Stimulated activated CD4-positive, alpha-beta T cell treated with anti-CD3 and anti-CD28 coated beads, Interleukin-12 subunit alpha, Interleukin-12 subunit beta, amount 100 ng/mL, for 48 hours (primary cell): ENCODE measurements at regions not wholly inside any gene's neighbourhood (a gene's known extent, or its start where the extent isn't known, plus 50 kb on each side); places are given as distances from the start of the nearest gene placed in this dataset.

Experiments used
- DNase-seq, 3 donors: peaks; one replicate each; pipeline ENCODE4 v3.0.0-alpha.2; 2020; ENCODE audit warnings: low read depth in 2 of 3, low spot score in 1 of 3

DNA sequence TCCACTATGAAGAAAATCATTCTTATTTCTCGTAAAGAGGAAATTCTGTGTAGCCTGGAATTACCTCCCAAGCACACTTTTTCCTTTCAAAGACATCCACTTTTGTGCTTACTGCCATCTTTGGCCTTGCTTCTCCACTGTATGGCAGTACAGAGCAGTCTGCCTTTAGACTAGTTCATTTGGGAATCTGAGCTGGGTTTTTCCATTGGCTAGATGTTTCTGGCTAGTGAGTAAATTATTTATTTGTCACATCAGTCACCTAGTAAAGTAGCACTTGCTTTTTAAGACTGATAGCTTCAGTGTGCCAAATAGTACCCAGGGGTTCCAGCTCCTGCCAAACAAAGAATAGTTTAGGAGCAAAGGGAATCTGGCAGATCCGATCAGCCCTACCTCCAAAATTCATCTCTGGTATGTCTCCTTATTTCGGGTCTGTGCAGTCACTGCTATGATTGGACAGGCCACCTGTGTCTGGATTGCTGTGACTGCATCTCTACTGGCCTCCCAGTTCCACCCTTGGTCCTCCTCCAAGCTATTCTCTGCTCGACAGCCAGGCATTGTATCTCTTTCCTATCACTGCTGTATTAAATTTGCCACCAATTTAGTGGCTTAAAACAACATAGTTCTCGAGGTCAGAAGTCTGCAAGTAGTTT, 97.6 kb downstream of the NUDT12 start:
- no peak for DNase-seq

DNA sequence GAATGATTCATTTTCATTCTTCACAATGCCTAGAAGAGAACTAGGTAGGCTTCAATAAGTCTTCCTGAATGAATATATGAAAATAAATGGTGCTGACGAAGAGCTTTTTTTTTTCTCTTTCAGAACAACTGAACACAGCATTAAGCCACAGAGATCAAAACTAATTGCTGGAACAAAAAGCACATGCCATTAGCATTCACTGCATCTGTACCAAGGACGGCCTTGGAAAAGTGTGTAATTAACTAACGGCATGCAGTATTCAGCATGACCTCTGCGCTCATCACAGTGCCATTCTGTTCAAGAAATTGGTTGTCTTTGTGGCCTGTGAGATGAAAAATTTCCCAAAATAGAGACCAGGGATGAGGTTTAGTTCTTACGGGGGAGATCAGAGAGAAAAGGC, 99.3 kb downstream of the NUDT12 start:
- DNase-seq = no peak

GRCh38 chr5:103461243-103461642, 101.3 kb downstream of the NUDT12 start:
- no peak for DNase-seq

GRCh38 chr5:103458497-103459040, 104.0 kb downstream of the NUDT12 start:
- no peak for DNase-seq

GRCh38 chr5:103456476-103456875, 106.1 kb downstream of the NUDT12 start:
- DNase-seq = no peak

DNA sequence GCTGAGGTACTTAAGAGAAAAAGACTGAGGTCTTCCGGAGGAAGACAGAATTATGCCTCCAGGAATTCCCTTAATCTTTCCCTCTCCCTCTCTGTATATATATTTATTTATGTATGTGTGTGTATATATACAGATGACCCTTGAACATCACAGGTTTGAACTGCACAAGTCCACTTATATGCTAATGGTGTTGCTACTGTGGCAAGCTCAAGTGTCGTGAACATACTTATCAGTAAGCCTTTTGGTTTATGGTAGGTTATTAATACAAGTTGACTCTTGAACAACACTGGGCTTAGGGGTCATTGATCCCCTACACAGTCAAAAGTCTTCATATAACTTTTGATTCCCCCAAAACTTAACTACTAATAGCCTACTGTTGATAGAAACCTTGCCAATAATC, 106.8 kb downstream of the NUDT12 start:
- no peak for DNase-seq

- no peak for DNase-seq
These were observed 107.8 kb downstream of the NUDT12 start for GRCh38 chr5:103454770-103455169.

- DNase-seq = no peak
These were observed 109.9 kb downstream of the NUDT12 start for GRCh38 chr5:103452666-103453065.

- no peak for DNase-seq
These were observed 110.5 kb downstream of the NUDT12 start for GRCh38 chr5:103452089-103452488.

DNA sequence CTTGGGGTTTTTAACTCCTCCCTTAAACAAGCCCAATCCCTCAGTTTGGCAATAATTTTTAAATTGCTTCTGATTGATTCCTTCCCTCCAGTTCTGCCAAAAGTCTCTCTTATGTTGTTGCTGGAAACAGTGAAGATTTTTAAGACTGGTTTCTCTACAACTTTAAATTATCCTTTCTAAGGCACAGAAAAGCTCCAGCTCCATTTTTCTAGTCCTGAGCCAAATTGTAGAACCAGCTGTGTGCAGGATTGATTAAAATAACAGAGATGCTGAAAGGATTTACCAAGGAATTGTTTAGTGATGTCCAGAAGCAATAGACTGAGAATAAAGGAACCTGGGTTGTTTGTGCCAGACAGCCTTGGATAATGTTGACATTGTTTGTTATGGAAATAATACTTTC, 111.3 kb downstream of the NUDT12 start:
- DNase-seq = no peak

DNA sequence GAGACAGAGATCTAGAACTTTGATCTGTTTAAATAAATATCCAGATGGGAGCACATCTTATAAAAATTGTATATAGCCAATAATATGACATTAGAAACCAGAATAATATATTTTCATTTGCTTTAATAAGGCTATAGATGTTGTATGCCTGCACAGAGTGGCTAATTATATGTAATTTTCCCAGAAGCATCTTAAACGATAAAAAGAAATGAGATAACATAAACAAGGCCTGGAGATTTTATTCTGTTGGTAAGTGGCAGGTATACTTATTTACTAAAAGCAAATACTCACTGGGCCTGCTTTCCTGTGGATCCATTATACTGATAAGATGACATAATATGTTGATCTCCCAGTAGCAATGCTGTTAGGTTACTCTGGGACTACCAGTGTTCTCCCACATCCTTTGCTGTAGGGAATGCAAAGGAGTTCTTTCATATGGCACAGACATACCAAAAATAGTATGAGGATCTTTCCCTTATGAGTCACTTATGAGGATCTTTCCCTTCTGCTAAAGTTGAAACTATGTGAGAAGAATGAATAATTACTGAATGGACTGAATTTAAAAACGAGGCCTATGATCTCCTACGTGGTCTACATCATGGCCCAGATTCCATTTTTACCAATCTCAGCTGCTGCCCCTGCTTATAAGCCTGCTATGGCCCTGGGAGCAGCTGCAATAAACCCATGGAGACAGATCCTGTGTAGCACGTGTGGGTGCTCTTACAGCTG, 112.1 kb downstream of the NUDT12 start:
- no peak for DNase-seq

- DNase-seq = no peak
These were observed 115.8 kb downstream of the NUDT12 start for GRCh38 chr5:103446813-103447212.

- DNase-seq = no peak
These were observed 117.1 kb downstream of the NUDT12 start for GRCh38 chr5:103445426-103446035.

DNA sequence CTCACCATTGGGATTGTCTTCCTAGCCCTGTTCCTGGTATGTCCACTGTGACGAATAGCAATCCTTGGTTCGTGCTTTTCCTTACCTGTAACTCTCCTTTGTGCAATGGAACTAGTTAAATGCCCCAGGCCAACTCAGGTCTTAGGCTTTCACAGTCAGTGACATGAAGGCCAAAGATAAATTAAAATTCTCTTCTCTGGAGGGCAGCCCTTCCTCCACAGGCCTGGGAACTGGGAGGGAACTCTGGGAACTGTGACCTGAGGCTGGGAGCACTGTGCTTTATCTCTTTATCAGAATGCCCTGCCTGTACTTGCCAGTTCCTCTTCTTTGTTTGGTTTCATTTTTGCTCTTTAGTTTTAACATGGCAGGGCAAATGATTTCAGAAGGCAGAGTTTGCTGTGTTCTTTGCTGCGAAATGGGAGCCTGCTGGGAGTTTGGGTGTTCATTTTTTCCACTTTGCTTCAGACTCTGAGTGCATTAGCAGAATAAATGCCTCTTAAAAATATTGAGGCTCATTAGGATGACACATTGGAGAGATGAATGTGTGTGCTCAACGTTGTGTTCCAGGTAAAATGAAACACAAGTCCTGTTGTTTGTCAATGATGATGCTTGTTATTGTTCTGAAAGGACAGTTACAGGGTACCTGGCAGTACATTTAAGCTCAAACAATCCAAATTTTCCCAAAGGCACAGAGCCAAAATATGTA, 118.1 kb downstream of the NUDT12 start:
- no peak for DNase-seq

DNA sequence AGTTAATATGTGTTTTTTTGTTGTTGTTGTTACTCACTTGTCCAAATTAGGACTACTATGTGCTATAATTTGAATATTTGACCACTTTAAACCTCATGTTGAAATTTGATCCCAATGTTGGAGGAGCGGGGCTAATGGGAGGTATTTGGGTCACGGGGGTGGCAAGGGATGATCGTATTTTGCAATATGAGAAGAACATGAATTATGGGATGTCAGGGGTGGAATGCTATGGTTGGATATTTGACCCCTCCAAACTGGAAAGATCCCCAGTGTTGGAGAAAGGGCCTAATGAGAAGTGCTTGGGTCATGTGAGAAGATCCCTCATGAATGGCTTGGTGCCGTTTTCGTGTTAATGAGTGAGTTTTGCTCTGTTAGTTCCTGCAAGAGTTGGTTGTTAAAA, 119.8 kb downstream of the NUDT12 start:
- DNase-seq = no peak

- DNase-seq = no peak
These were observed 121.1 kb downstream of the NUDT12 start for GRCh38 chr5:103441523-103441922.

- DNase-seq = no peak
These were observed 123.6 kb downstream of the NUDT12 start for GRCh38 chr5:103439007-103439406.

DNA sequence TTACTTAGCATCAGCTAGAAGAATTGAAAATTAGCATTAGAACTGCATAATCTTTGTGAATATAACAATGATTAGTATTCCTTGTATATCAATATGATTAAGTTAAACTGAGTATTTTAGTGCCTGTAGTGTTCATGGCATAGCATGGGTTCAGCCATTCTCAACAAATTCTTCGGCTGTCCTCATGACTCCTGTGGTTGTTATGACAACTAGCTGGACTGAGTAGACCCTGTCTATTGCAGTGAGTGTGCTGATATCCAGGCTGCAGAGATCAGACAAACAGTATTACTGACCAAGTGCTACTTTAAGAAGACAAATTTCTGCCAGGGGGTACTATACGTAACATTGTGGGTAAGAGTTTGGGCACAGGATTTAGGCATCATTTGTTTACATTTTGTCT, 125.9 kb downstream of the NUDT12 start:
- no peak for DNase-seq

GRCh38 chr5:103436112-103436511, 126.5 kb downstream of the NUDT12 start:
- no peak for DNase-seq

DNA sequence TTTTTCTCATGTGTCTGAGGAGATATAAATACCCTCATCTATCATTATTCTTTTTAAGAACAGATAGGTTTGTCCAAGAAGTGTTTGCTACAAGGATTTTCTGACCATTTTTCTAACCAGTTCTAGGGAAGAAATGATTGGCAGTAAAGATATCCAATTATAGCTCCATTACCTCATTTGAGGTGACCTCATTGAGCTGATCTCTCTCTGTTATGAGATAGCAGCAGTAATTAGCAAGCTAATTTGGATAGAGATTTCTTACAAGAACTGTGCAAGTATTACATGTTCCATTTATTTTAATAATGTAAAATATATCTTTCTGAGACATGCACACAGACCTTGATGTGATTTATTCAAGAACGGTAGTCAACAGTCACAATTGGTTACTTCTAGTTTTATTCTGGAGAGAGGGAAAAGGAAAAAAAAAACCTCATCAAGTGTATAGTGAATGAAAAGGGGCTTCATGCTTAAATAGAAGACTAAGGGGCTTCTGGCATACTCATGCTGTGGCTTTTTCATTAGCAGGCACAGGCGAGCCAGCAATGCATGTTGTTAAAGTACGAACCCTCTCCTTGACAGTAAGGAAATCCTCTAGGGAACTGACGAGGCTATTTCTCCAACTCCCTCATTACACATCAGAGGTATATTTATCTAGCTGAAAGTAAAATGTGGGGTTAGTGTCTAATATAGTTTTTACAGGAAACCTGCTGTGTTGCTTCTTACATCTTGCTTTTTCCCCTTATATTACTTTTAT, 127.3 kb downstream of the NUDT12 start:
- no peak for DNase-seq

DNA sequence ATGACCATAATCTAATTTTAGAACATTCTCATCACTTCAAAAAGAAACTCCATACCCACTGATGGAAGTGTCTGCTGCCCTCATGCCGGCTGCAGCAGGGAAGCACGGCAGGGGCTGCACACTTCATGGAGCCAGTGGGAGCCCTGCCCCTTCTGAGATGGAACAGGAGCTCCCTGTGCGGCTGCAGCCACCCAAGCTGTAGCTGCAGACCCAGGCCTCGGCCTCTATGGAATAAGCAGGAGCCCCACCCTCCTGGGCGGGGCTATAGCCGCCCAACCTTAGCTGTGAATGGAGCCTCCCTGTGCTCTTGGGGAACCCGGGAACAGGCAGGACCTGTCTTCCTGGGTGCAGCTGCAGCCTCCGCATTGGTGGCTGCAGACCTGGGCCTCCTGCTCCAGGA, 128.5 kb downstream of the NUDT12 start:
- DNase-seq = no peak
